ENCODE measurements at regions not wholly inside any gene's neighbourhood (a gene's known extent, or its start where the extent isn't known, plus 50 kb on each side); places are given as distances from the start of the nearest gene placed in this dataset.

DNA sequence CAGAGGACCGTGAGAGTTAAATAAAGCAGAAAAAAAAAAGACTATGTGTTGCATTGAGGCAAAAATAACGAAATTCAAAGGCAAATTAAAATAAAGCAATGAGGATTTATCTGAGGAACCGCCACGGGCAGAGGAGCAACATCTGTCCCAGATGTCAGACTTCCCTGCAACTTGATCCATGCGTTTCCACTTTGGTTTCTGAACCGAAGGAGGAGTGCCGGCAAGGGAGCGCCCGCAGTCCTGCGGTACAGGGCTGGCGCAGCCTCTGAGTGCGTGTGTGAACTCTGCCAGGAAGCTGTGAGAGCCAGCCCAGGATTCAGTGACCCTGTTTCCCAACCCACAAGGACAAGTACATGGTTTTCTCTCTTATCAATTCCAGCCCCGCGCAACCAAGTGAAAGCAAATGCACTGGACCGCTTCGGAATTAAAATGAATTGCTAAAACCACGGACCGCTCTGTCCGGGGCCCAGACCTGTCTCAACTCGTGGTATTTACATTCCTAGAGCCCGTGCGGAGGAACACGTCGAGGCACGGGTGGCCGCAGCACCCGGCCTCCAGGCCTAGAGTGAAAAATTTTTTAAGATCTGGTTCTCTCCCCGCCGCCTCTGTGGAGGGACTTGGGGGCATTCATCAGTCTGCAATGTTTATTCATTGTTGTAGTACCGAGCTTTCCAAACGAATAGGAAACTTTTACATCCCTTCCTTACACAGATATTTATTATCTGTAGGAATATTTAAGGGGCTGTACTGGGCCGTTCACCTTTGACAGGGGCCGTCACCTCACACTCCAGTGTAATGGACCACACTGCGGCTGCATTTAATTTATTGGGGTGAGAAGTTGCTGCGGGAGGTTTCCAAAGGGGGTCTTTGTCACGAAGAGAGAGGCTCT lies 291.5 kb upstream of the NFE2L3 start:
- Histone ChIP-seq H3K4me3 (no peak overlapping the region), H3K27ac (no peak overlapping the region)
- DNase-seq (ENCODE audit: low spot score), result no peak
- TF ChIP-seq, protein P1, sequence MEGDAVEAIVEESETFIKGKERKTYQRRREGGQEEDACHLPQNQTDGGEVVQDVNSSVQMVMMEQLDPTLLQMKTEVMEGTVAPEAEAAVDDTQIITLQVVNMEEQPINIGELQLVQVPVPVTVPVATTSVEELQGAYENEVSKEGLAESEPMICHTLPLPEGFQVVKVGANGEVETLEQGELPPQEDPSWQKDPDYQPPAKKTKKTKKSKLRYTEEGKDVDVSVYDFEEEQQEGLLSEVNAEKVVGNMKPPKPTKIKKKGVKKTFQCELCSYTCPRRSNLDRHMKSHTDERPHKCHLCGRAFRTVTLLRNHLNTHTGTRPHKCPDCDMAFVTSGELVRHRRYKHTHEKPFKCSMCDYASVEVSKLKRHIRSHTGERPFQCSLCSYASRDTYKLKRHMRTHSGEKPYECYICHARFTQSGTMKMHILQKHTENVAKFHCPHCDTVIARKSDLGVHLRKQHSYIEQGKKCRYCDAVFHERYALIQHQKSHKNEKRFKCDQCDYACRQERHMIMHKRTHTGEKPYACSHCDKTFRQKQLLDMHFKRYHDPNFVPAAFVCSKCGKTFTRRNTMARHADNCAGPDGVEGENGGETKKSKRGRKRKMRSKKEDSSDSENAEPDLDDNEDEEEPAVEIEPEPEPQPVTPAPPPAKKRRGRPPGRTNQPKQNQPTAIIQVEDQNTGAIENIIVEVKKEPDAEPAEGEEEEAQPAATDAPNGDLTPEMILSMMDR (IDR thresholded peaks at IDR 0.05), result no peak

DNA sequence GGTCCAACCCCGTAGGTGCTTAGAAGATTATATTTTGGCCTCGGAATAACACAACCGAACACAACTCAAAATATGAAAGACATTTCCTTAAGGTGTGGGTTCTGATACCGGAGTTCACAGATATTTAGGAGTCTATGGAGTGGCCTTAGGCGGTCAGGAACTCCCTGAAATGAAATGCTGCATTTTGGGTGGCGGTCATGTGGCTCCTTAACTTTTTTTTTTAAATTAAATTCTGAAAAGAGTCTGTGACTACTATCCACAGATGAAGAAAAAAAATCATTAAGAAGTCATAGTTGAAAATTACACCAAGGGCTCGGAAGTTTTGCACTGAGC lies 290.9 kb upstream of the NFE2L3 start:
- DNase-seq (ENCODE audit: low spot score), result no peak
- TF ChIP-seq, protein P1 (IDR thresholded peaks at IDR 0.05), result no peak
- no peak overlapping the region for H3K27ac ChIP-seq
- no peak overlapping the region for H3K4me3 ChIP-seq

DNA sequence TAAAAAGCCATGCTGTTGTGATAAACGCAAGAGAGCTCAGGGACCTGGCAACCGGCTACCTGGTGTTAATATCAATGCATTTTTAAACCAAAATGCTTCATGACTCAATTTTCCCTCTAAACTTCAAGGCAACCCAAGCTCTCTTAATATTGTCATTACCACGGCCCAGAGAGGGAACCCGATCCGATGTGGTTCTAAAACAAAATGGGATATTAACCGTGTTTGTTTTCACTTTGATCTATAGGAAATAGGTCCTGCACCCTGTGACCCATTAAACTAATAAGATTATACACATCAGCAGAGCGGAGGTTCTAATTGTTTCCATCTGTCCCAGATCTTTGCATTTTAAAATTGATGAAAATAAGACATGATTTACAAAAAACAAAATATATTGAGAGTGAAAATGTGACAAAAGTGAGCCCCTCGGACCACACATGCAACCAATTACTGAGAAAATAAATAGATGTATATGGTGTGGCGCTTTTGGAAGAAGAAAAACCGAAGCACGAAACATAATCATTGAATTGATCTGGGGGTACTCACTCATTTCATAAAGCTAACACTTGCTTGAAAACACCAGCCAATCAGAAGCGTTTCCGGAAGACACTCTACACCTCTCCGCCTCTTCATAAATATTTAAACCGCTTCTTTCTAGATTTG lies 290.3 kb upstream of the NFE2L3 start:
- Histone ChIP-seq H3K27ac (no peak overlapping the region), H3K4me3 (peak overlapping the region; percentile 39)
- TF ChIP-seq, protein P1 (IDR thresholded peaks at IDR 0.05), result no peak
- no peak for DNase-seq (ENCODE audit: low spot score)

DNA sequence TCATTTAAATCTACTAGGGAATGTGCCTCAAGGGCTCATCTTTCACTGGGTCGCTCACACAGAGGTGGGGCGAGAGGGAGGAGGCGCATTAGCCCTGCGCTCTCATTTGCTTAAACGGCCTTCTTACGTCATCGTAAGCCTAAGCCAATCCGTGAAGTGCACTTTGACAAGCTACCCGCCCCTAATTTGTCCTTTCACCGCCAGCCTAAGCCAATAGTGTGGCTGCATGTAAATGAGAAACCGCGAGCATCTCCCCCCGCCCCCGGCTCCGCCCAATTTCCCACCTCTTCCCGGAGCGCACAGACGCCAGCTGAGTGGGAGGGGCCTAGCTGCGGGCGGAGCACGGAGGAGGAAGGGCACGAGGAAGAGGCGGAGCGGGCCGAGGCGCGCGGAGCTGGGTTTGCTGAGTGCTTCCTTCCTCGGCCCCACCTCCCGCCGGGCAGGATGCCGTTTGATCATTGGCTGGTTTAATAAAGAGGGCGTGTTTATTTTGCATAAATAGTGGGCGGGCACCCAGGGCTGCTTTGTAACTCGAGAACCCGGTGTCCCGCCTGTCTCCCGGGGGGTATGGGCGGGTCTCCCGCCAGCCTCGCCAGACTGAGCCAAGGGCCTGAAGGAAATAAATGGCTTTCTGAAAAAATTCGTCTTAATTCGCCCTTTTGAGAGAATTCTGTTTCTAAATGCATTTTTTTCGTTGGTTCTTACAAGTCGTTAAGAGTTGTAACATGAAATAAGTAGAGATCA lies 289.6 kb upstream of the NFE2L3 start:
- no peak for DNase-seq (ENCODE audit: low spot score)
- TF ChIP-seq, protein P1 (IDR thresholded peaks at IDR 0.05), result no peak
- H3K4me3 ChIP-seq, result peak overlapping the region; percentile 39
- no peak overlapping the region for H3K27ac ChIP-seq

DNA sequence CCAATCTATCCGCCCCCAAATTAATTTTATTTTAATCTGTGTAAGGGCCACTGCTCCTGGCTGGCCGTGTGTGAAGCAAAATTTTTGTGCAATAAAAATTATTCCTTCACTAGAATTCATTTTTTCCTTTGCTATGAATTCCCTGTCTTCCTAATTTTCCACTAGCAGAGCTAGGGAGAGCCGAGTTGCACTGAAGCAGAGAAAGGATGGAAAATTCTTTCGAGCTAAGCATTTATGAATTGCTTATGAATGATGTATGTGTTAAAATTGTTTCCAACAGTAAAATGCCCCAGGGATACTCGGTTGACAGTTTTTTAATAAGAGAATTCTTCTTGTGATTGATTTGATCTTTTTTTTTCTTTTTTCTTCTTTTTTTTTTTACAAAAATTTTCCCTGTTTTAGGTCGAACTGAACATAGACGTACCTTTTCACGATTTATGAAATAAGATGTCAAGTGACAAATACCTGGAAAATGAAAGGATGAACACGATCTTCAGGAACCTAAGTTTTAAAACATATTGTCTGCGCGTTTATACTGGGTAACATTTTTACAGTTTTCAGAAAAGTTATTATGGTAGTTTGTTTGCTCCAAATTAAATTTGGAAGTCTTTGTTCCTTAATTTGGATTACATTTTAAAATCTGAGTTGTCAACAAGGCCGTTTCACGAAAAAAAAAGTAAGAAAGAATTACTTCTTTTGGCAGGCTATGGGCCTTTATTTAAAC lies 288.8 kb upstream of the NFE2L3 start:
- peak overlapping the region; percentile 39 for H3K4me3 ChIP-seq
- no peak for DNase-seq (ENCODE audit: low spot score)
- no peak overlapping the region for H3K27ac ChIP-seq
- TF ChIP-seq, protein P1 (IDR thresholded peaks at IDR 0.05), result no peak

DNA sequence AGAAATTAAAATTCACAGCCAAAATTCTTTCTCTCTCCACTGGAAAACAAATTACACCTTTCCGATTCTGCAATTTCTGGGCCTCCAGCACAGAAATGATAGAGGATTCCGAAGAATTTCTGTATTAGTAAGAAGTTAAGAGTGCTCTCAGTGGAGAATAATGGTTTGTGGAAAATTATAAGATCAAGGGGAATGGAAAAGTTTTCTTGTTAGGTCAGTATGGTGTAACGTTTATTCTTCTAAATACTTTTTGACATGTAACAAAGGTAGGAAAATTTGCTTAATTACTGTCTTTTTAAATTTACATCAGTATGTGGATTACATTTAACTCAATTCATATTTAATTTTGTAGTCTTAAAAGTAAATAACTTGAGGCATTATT lies 288.3 kb upstream of the NFE2L3 start:
- no peak for DNase-seq (ENCODE audit: low spot score)
- Histone ChIP-seq H3K27ac (no peak overlapping the region), H3K4me3 (no peak overlapping the region)
- TF ChIP-seq, protein P1 (IDR thresholded peaks at IDR 0.05), result no peak
